Ishikawa (cell line): ENCODE measurements at regions not wholly inside any gene's neighbourhood (a gene's known extent, or its start where the extent isn't known, plus 50 kb on each side); places are given as distances from the start of the nearest gene placed in this dataset.

Source experiments
- CEBPB ChIP-seq: IDR thresholded peaks from 2 replicates; pipeline ENCODE4 v1.6.1; 2012
- CREB1 ChIP-seq: IDR thresholded peaks from 2 replicates; pipeline ENCODE4 v1.6.1; 2012; ENCODE audit warnings: low read depth
- EGR1 ChIP-seq: IDR thresholded peaks from 2 replicates; pipeline ENCODE4 v1.6.1; 2012
- EP300 ChIP-seq: IDR thresholded peaks from 2 replicates; pipeline ENCODE4 v1.6.1; 2012; ENCODE audit warnings: borderline replicate concordance
- FOXM1 ChIP-seq: IDR thresholded peaks from 2 replicates; pipeline ENCODE4 v1.6.1; 2012; ENCODE audit warnings: low read depth, borderline replicate concordance
- NFIC ChIP-seq: IDR thresholded peaks from 2 replicates; pipeline ENCODE4 v1.6.1; 2012
- RAD21 ChIP-seq: IDR thresholded peaks from 2 replicates; pipeline ENCODE4 v1.6.1; 2012; ENCODE audit warnings: low read depth
- TAF1 ChIP-seq: IDR thresholded peaks from 2 replicates; pipeline ENCODE4 v1.6.1; 2012; ENCODE audit warnings: low read depth, mild to moderate bottlenecking
- TCF12 ChIP-seq: IDR thresholded peaks from 2 replicates; pipeline ENCODE4 v1.6.1; 2012; ENCODE audit warnings: low read depth
- TEAD4 ChIP-seq: IDR thresholded peaks from 2 replicates; pipeline ENCODE4 v1.6.1; 2012
- YY1 ChIP-seq: IDR thresholded peaks from 2 replicates; pipeline ENCODE4 v1.6.1; 2012; ENCODE audit warnings: low read depth
- ZBTB7A ChIP-seq: IDR thresholded peaks from 2 replicates; pipeline ENCODE4 v1.6.1; 2012; ENCODE audit warnings: low read depth
- TF ChIP-seq, protein P1 (sequence below): IDR thresholded peaks from 2 replicates; pipeline ENCODE4 v1.6.1; 2012
- TF ChIP-seq, protein P2 (sequence below): IDR thresholded peaks from 2 replicates; pipeline ENCODE4 v1.6.1; 2012
- TF ChIP-seq, protein P3 (sequence below): IDR thresholded peaks from 2 replicates; pipeline ENCODE4 v1.6.1; 2012; ENCODE audit warnings: low read depth, mild to moderate bottlenecking

DNA sequence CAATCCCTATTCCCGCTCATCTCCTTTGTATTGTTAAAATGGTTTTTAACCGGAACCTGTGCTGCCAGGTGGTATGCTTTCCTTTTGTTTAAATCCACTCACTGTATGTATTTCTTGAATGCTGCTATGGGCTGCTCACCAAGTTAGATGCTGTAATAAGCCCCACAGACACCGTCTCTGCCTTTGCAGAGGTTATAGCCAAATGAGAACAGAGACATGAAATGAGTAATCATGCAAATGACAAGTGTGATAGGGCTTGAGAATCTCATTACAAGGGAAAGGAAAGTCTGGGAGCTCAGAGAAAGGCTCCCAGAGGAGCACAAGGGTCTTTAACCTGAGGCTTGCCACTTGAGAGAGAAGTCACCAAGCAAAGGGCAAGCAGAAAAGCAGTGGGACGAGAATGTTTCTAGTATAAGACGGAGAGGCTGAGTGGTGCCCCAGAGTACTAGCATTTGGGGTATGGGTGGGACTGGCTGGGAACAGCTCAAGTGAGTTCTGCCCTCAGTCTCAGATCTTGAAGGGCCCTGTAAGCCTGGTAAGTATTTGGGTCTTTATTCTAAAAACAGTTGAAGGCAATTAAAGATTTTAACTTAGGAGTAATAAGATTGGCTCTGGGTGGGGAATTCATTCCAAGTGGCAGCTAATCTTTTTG is 110.8 kb upstream of the H2AZ1 start:
- TF ChIP-seq, protein P1, sequence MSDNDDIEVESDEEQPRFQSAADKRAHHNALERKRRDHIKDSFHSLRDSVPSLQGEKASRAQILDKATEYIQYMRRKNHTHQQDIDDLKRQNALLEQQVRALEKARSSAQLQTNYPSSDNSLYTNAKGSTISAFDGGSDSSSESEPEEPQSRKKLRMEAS, result no peak
- TF ChIP-seq TCF12 (no peak), FOXM1 (no peak), CREB1 (no peak)

DNA sequence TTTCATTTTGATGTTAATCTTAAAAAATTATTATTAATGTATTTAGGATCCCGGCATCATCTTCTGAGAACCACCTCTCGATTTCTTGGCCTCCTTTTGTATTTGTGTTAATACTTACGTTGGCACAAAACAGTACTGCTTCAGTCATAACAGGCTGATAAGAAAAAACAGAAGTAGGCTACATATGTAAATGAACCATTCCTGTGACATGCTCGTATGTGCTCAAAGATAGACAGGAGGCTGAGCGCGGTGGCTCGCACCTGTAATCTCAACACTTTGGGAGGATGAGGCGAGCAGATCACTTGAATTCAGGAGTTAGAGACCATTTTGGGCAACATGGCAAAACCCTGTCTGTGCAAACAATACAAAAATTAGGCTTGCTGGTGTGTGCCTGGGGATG is 109.4 kb upstream of the H2AZ1 start:
- TF ChIP-seq, protein P2, sequence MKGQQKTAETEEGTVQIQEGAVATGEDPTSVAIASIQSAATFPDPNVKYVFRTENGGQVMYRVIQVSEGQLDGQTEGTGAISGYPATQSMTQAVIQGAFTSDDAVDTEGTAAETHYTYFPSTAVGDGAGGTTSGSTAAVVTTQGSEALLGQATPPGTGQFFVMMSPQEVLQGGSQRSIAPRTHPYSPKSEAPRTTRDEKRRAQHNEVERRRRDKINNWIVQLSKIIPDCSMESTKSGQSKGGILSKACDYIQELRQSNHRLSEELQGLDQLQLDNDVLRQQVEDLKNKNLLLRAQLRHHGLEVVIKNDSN, result no peak
- TF ChIP-seq NFIC (no peak), EGR1 (no peak), RAD21 (no peak), CREB1 (no peak), CEBPB (no peak), EP300 (no peak), TAF1 (no peak), TEAD4 (no peak), ZBTB7A (no peak)
- TF ChIP-seq, protein P3, sequence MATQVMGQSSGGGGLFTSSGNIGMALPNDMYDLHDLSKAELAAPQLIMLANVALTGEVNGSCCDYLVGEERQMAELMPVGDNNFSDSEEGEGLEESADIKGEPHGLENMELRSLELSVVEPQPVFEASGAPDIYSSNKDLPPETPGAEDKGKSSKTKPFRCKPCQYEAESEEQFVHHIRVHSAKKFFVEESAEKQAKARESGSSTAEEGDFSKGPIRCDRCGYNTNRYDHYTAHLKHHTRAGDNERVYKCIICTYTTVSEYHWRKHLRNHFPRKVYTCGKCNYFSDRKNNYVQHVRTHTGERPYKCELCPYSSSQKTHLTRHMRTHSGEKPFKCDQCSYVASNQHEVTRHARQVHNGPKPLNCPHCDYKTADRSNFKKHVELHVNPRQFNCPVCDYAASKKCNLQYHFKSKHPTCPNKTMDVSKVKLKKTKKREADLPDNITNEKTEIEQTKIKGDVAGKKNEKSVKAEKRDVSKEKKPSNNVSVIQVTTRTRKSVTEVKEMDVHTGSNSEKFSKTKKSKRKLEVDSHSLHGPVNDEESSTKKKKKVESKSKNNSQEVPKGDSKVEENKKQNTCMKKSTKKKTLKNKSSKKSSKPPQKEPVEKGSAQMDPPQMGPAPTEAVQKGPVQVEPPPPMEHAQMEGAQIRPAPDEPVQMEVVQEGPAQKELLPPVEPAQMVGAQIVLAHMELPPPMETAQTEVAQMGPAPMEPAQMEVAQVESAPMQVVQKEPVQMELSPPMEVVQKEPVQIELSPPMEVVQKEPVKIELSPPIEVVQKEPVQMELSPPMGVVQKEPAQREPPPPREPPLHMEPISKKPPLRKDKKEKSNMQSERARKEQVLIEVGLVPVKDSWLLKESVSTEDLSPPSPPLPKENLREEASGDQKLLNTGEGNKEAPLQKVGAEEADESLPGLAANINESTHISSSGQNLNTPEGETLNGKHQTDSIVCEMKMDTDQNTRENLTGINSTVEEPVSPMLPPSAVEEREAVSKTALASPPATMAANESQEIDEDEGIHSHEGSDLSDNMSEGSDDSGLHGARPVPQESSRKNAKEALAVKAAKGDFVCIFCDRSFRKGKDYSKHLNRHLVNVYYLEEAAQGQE, result no peak

DNA sequence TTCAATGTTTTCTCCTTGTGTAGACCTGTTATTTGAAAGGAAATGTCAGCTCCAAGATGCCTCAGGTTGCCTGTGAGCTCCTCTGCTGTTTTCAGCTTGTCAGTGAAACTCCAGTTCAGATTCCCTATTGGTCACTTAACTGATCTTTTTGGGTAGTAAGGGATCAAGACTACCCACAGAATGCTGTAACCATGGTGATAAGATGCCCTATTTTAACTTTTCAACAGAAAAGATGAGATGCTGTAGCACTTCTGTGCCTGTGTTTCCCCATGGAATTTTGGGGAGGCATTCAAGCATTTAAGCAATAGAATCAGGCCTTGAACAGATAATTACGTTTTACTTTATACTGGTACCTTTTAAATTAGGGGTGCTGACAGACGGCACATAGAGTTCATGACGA is 106.6 kb upstream of the H2AZ1 start:
- TF ChIP-seq ZBTB7A (no peak), TCF12 (no peak)

DNA sequence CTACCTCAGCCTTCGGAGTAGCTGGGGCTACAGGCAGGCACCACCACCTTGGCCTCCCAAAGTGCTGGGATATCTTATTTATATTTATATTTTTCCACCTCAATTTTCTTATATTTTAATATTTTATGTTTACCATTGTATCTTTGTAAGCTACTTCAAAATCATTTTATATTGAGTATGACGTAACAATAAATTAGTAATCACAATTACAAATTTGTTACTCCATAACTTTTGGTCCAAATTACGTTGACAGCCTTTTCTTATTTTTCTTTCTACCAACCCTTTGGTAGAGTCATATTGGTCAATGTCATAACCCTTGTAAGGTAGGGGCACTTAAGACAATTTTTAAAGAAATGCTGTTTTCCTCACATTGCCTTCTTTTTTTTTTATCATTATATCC is 104.0 kb upstream of the H2AZ1 start:
- TF ChIP-seq, protein P2, result no peak
- TF ChIP-seq TAF1, result no peak
- TF ChIP-seq, protein P3, result no peak
- TF ChIP-seq ZBTB7A, result no peak
- no peak for TF ChIP-seq RAD21
- no peak for TF ChIP-seq CEBPB
- TF ChIP-seq TEAD4, result no peak
- TF ChIP-seq CREB1, result no peak
- no peak for TF ChIP-seq NFIC
- TF ChIP-seq YY1, result no peak
- no peak for TF ChIP-seq EP300
- TF ChIP-seq FOXM1, result no peak
- TF ChIP-seq, protein P1, result no peak
- no peak for TF ChIP-seq TCF12
- TF ChIP-seq EGR1, result no peak

DNA sequence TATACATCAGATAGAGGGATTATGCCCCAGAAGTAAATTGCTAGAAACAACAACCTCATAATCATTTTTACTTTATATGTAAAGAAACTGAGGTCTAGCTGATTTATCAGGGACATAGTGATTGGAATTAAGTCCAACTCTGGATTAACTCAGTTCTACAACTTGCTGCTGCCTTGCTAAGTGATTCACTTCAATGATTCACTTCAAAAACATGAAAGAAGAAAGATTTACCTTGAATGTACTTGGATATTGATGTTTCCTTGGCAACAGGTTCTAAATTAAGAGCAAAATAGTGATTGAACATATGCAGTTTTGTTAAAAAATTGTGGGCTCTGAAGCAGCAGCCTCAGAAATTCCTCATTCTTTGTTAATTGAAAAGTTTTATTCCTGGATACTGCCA is 99.8 kb upstream of the H2AZ1 start:
- no peak for TF ChIP-seq CREB1
- TF ChIP-seq CEBPB, result no peak
- no peak for TF ChIP-seq ZBTB7A
- no peak for TF ChIP-seq RAD21
- TF ChIP-seq TAF1, result no peak
- TF ChIP-seq, protein P1, result no peak
- TF ChIP-seq, protein P3, result no peak
- TF ChIP-seq EP300, result no peak
- no peak for TF ChIP-seq FOXM1
- TF ChIP-seq EGR1, result no peak
- TF ChIP-seq, protein P2, result no peak
- no peak for TF ChIP-seq YY1
